HEK293 (cell line): ENCODE measurements at regions not wholly inside any gene's neighbourhood (a gene's known extent, or its start where the extent isn't known, plus 50 kb on each side); places are given as distances from the start of the nearest gene placed in this dataset.

Source experiments
- CTCF ChIA-PET: fragments of 350-600 bp; formaldehyde crosslinking; extraction: SDS; loops from one replicate; lab custom pipeline; 2021; ENCODE audit warnings: antibody characterized with exemption; lab: Yijun Ruan, JAX
- POLR2A ChIA-PET: fragments of 300-600 bp; formaldehyde crosslinking; extraction: SDS; loops from one replicate; lab custom pipeline; 2020; ENCODE audit warnings: antibody characterized with exemption, inconsistent platforms; lab: Yijun Ruan, JAX
- H3K27ac ChIP-seq: fragments of 200-500 bp; sonication (Bioruptor generic); 2 replicates; pipeline ENCODE4 v1.5.1; 2014; ENCODE audit warnings: low read depth, low read length, control low read depth, inconsistent platforms; ENCODE audit errors: extremely low read depth
- H3K36me3 ChIP-seq, 2 experiments: fragments of 200-500 bp in 1 of 2; sonication (Bioruptor generic) in 1 of 2; 1 replicate in 1 of 2; 2 replicates in 1 of 2; pipeline ENCODE4 v1.5.1; 2014 to 2017; ENCODE audit warnings: inconsistent platforms in 2 of 2, low read length in 2 of 2; ENCODE audit not compliant: control insufficient read depth in 2 of 2, insufficient read depth in 1 of 2
- H3K4me1 ChIP-seq: fragments of 200-500 bp; sonication (Bioruptor generic); 2 replicates; pipeline ENCODE4 v1.5.1; 2014; ENCODE audit warnings: mild to moderate bottlenecking, low read length, inconsistent platforms; ENCODE audit not compliant: control insufficient read depth, insufficient read depth
- H3K4me3 ChIP-seq: 2 replicates; pipeline ENCODE4 v1.5.1; 2011; ENCODE audit warnings: low read depth, mild to moderate bottlenecking, control low read depth, low read length, moderate library complexity
- H3K9me3 ChIP-seq: fragments of 200-500 bp; sonication (Bioruptor generic); 2 replicates; pipeline ENCODE4 v1.5.1; 2014; ENCODE audit warnings: low read depth, low read length, inconsistent platforms; ENCODE audit not compliant: control insufficient read depth, insufficient read depth
- BCL11B ChIP-seq: fragments of 450-650 bp; formaldehyde crosslinking; IDR thresholded peaks from 2 replicates; pipeline ENCODE4 v1.5.1; 2016; ENCODE audit warnings: low read depth, missing biosample characterization, missing genetic modification characterization
- GLI2 ChIP-seq: fragments of 450-650 bp; formaldehyde crosslinking; IDR thresholded peaks from 2 replicates; pipeline ENCODE4; 2017; ENCODE audit warnings: missing biosample characterization, missing genetic modification characterization, low read depth, borderline replicate concordance
- GLIS2 ChIP-seq: fragments of 450-650 bp; formaldehyde crosslinking; IDR thresholded peaks from 2 replicates; pipeline ENCODE4 v1.5.1; 2016; ENCODE audit warnings: missing biosample characterization, missing genetic modification characterization
- KLF10 ChIP-seq: fragments of 450-650 bp; IDR thresholded peaks from 2 replicates; pipeline ENCODE4 v1.5.1; 2018; ENCODE audit warnings: missing biosample characterization, mild to moderate bottlenecking, missing genetic modification characterization
- MEIS1 ChIP-seq: sonication (generic); formaldehyde crosslinking; IDR thresholded peaks from 2 replicates; pipeline ENCODE4 v1.8.1; 2022; ENCODE audit warnings: missing genetic modification reagents, mild to moderate bottlenecking, borderline replicate concordance
- RBAK ChIP-seq: fragments of 450-650 bp; formaldehyde crosslinking; IDR thresholded peaks from 2 replicates; pipeline ENCODE4 v1.5.1; 2016; ENCODE audit warnings: missing biosample characterization, missing genetic modification characterization
- REPIN1 ChIP-seq: fragments of 450-650 bp; formaldehyde crosslinking; IDR thresholded peaks from 2 replicates; pipeline ENCODE4 v1.5.1; 2017; ENCODE audit warnings: missing biosample characterization, missing genetic modification characterization, low read depth
- TCF7L2 ChIP-seq: IDR thresholded peaks from 2 replicates; pipeline ENCODE4 v1.6.1; 2011; ENCODE audit warnings: low read depth, mild to moderate bottlenecking, inconsistent platforms, low read length, moderate library complexity, borderline replicate concordance
- ZNF10 ChIP-seq: fragments of 450-650 bp; formaldehyde crosslinking; IDR thresholded peaks from 2 replicates; pipeline ENCODE4 v1.5.1; 2017; ENCODE audit warnings: missing biosample characterization, missing genetic modification characterization
- ZNF175 ChIP-seq: fragments of 450-650 bp; formaldehyde crosslinking; IDR thresholded peaks from 2 replicates; pipeline ENCODE4 v1.5.1; 2016; ENCODE audit warnings: missing biosample characterization, missing genetic modification characterization
- ZNF341 ChIP-seq: fragments of 450-650 bp; formaldehyde crosslinking; IDR thresholded peaks from 2 replicates; pipeline ENCODE4; 2016; ENCODE audit warnings: low read depth, missing biosample characterization, missing genetic modification characterization
- ZNF37A ChIP-seq: fragments of 450-650 bp; IDR thresholded peaks from 2 replicates; pipeline ENCODE4 v1.5.1; 2018; ENCODE audit warnings: missing biosample characterization, missing genetic modification characterization
- ZNF433 ChIP-seq: fragments of 450-650 bp; formaldehyde crosslinking; IDR thresholded peaks from 2 replicates; pipeline ENCODE4 v1.5.1; 2016; ENCODE audit warnings: missing biosample characterization, missing genetic modification characterization, low read depth
- ZNF561 ChIP-seq: fragments of 450-650 bp; IDR thresholded peaks from 2 replicates; pipeline ENCODE4 v1.5.1; 2018; ENCODE audit warnings: missing biosample characterization, missing genetic modification characterization, borderline replicate concordance
- ZNF571 ChIP-seq: fragments of 450-650 bp; formaldehyde crosslinking; IDR thresholded peaks from 2 replicates; pipeline ENCODE4 v1.5.0; 2017; ENCODE audit warnings: missing biosample characterization, missing genetic modification characterization
- ZNF600 ChIP-seq: fragments of 450-650 bp; formaldehyde crosslinking; IDR thresholded peaks from 2 replicates; pipeline ENCODE4 v1.5.1; 2016; ENCODE audit warnings: missing biosample characterization, missing genetic modification characterization
- ZNF658 ChIP-seq: fragments of 450-650 bp; formaldehyde crosslinking; IDR thresholded peaks from 2 replicates; pipeline ENCODE4; 2016; ENCODE audit warnings: missing biosample characterization, missing genetic modification characterization
- ZNF670 ChIP-seq: fragments of 450-650 bp; formaldehyde crosslinking; IDR thresholded peaks from 2 replicates; pipeline ENCODE4 v1.5.1; 2016; ENCODE audit warnings: missing biosample characterization, missing genetic modification characterization, low read depth
- ZNF747 ChIP-seq: fragments of 450-650 bp; formaldehyde crosslinking; IDR thresholded peaks from 2 replicates; pipeline ENCODE4 v1.5.1; 2016; ENCODE audit warnings: missing biosample characterization, missing genetic modification characterization
- ZNF777 ChIP-seq: fragments of 450-650 bp; formaldehyde crosslinking; IDR thresholded peaks from 2 replicates; pipeline ENCODE4 v1.5.1; 2017; ENCODE audit warnings: missing biosample characterization, missing genetic modification characterization, borderline replicate concordance
- TF ChIP-seq, protein P1 (sequence below): fragments of 450-650 bp; formaldehyde crosslinking; conservative IDR thresholded peaks from 2 replicates; pipeline ENCODE4 v1.5.1; 2016; ENCODE audit warnings: low read depth, missing biosample characterization, missing genetic modification characterization
- TF ChIP-seq, protein P2 (sequence below): fragments of 450-650 bp; formaldehyde crosslinking; IDR thresholded peaks from 2 replicates; pipeline ENCODE4 v1.5.1; 2016; ENCODE audit warnings: missing biosample characterization, missing genetic modification characterization
- TF ChIP-seq, protein P3 (sequence below): fragments of 450-650 bp; formaldehyde crosslinking; IDR thresholded peaks from 2 replicates; pipeline ENCODE4 v1.5.1; 2016; ENCODE audit warnings: missing biosample characterization, missing genetic modification characterization, borderline replicate concordance

DNA sequence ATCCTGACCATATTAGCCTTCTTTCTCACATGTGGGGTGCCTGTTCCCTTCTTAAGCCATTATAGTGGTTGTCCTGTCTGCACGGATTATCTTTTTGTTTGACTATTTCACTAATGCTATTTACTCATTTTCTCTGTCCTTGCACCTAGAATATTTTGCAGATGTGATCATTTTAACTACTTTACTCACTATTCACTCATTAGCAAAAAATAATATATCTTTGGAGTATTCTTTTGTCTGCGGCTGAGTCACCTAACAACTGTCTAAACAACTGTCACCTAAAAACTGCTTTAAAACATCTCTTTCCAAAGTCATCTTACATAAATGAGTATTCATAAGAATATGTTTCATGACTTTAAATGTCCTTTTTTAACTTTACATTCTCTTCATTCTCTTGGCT, 87.4 kb downstream of the KCNJ2 start (continued):
- TF ChIP-seq, protein P1, sequence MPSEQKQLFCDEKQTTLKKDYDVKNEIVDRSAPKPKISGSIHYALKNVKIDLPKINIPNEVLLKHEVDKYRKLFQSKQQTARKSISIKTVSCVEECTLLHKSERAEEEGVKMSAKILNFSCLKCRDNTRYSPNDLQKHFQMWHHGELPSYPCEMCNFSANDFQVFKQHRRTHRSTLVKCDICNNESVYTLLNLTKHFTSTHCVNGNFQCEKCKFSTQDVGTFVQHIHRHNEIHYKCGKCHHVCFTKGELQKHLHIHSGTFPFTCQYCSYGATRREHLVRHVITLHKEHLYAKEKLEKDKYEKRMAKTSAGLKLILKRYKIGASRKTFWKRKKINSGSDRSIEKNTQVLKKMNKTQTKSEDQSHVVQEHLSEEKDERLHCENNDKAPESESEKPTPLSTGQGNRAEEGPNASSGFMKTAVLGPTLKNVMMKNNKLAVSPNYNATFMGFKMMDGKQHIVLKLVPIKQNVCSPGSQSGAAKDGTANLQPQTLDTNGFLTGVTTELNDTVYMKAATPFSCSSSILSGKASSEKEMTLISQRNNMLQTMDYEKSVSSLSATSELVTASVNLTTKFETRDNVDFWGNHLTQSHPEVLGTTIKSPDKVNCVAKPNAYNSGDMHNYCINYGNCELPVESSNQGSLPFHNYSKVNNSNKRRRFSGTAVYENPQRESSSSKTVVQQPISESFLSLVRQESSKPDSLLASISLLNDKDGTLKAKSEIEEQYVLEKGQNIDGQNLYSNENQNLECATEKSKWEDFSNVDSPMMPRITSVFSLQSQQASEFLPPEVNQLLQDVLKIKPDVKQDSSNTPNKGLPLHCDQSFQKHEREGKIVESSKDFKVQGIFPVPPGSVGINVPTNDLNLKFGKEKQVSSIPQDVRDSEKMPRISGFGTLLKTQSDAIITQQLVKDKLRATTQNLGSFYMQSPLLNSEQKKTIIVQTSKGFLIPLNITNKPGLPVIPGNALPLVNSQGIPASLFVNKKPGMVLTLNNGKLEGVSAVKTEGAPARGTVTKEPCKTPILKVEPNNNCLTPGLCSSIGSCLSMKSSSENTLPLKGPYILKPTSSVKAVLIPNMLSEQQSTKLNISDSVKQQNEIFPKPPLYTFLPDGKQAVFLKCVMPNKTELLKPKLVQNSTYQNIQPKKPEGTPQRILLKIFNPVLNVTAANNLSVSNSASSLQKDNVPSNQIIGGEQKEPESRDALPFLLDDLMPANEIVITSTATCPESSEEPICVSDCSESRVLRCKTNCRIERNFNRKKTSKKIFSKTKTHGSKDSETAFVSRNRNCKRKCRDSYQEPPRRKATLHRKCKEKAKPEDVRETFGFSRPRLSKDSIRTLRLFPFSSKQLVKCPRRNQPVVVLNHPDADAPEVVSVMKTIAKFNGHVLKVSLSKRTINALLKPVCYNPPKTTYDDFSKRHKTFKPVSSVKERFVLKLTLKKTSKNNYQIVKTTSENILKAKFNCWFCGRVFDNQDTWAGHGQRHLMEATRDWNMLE (tag by site-specific recombination): no peak
- TF ChIP-seq ZNF561 (tag by site-specific recombination) (no peak), ZNF341 (tag by site-specific recombination) (no peak)

DNA sequence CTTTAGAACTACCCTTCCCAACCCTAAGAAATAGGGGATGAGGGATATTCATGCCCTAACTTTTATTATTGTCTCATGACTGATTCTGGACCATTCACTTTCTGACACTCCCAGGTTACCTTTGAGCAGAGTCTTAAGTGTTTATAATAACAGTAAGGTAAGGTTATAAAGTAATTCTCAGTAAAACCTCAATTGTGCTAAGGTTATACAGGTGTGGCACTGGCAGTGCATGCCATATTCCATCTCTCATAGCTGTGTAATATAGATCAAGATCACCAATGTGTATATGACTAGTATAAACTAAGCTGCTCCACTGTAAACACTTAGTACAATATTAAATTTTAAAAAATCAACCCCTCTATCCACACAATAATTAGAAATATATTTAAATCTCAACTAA, 89.1 kb downstream of the KCNJ2 start:
- H3K27ac ChIP-seq: no peak overlapping the region
- POLR2A ChIA-PET: no interaction called here
- H3K9me3 ChIP-seq: no peaks in the 10 kb centered on the region

More for the DNA sequence above, 89.1 kb downstream of the KCNJ2 start:
- Histone ChIP-seq H3K36me3 (no peaks in the 10 kb centered on the region), H3K4me1 (no peaks in the 10 kb centered on the region), H3K4me3 (no peak overlapping the region)
- CTCF ChIA-PET: interaction anchor here (0.5 kb wide), 1 partner anchor 394 kb away, joined by 4 read pairs; no protein-coding TSS in a partner anchor
- no peak for TF ChIP-seq ZNF600 (tag by site-specific recombination)
- TF ChIP-seq ZNF433 (tag by site-specific recombination): no peak
- TF ChIP-seq ZNF10: no peak
- TF ChIP-seq MEIS1 (CRISPR knock-in tag): no peak
- no peak for TF ChIP-seq ZNF747 (tag by site-specific recombination)
- no peak for TF ChIP-seq ZNF658 (tag by site-specific recombination)
- TF ChIP-seq KLF10: no peak
- TF ChIP-seq, protein P2, sequence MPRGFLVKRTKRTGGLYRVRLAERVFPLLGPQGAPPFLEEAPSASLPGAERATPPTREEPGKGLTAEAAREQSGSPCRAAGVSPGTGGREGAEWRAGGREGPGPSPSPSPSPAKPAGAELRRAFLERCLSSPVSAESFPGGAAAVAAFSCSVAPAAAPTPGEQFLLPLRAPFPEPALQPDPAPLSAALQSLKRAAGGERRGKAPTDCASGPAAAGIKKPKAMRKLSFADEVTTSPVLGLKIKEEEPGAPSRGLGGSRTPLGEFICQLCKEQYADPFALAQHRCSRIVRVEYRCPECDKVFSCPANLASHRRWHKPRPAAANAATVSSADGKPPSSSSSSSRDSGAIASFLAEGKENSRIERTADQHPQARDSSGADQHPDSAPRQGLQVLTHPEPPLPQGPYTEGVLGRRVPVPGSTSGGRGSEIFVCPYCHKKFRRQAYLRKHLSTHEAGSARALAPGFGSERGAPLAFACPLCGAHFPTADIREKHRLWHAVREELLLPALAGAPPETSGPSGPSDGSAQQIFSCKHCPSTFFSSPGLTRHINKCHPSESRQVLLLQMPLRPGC (tag by site-specific recombination): no peak
- TF ChIP-seq ZNF670 (tag by site-specific recombination): no peak
- no peak for TF ChIP-seq TCF7L2
- TF ChIP-seq ZNF571 (tag by site-specific recombination): no peak
- TF ChIP-seq, protein P3, sequence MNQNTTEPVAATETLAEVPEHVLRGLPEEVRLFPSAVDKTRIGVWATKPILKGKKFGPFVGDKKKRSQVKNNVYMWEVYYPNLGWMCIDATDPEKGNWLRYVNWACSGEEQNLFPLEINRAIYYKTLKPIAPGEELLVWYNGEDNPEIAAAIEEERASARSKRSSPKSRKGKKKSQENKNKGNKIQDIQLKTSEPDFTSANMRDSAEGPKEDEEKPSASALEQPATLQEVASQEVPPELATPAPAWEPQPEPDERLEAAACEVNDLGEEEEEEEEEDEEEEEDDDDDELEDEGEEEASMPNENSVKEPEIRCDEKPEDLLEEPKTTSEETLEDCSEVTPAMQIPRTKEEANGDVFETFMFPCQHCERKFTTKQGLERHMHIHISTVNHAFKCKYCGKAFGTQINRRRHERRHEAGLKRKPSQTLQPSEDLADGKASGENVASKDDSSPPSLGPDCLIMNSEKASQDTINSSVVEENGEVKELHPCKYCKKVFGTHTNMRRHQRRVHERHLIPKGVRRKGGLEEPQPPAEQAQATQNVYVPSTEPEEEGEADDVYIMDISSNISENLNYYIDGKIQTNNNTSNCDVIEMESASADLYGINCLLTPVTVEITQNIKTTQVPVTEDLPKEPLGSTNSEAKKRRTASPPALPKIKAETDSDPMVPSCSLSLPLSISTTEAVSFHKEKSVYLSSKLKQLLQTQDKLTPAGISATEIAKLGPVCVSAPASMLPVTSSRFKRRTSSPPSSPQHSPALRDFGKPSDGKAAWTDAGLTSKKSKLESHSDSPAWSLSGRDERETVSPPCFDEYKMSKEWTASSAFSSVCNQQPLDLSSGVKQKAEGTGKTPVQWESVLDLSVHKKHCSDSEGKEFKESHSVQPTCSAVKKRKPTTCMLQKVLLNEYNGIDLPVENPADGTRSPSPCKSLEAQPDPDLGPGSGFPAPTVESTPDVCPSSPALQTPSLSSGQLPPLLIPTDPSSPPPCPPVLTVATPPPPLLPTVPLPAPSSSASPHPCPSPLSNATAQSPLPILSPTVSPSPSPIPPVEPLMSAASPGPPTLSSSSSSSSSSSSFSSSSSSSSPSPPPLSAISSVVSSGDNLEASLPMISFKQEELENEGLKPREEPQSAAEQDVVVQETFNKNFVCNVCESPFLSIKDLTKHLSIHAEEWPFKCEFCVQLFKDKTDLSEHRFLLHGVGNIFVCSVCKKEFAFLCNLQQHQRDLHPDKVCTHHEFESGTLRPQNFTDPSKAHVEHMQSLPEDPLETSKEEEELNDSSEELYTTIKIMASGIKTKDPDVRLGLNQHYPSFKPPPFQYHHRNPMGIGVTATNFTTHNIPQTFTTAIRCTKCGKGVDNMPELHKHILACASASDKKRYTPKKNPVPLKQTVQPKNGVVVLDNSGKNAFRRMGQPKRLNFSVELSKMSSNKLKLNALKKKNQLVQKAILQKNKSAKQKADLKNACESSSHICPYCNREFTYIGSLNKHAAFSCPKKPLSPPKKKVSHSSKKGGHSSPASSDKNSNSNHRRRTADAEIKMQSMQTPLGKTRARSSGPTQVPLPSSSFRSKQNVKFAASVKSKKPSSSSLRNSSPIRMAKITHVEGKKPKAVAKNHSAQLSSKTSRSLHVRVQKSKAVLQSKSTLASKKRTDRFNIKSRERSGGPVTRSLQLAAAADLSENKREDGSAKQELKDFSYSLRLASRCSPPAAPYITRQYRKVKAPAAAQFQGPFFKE (tag by site-specific recombination): no peak
- TF ChIP-seq RBAK: no peak
- no peak for TF ChIP-seq ZNF37A (tag by site-specific recombination)
- no peak for TF ChIP-seq BCL11B (tag by site-specific recombination)
- TF ChIP-seq ZNF777 (tag by site-specific recombination): no peak
- no peak for TF ChIP-seq ZNF175 (tag by site-specific recombination)
- TF ChIP-seq GLIS2 (tag by site-specific recombination): no peak
- no peak for TF ChIP-seq GLI2 (tag by site-specific recombination)
- TF ChIP-seq REPIN1 (tag by site-specific recombination): no peak
